ENCODE measurements at regions not wholly inside any gene's neighbourhood (a gene's known extent, or its start where the extent isn't known, plus 50 kb on each side); places are given as distances from the start of the nearest gene placed in this dataset.
A peak's percentile ranks its signal among the peaks of the same experiment; 100 is the strongest.

GRCh38 chr3:42022355-42022754 is 60.5 kb upstream of the ULK4 start:
- peaks cover 0 to 3% of the 10 kb centered on the region in 2 donors for H3K36me3 ChIP-seq (replicated peaks in 1 of 2; ENCODE audit: control insufficient read depth in 2 of 2, insufficient read depth in 2 of 2, low read length in 2 of 2)
- H3K9ac ChIP-seq (ENCODE audit: low read depth, low read length, poor library complexity), result no peak overlapping the region
- peak overlapping the region; percentile 60 for H3K18ac ChIP-seq (ENCODE audit: low read length)
- no CpG with 5 or more reads among the region's 7 CpGs for WGBS, 2 donors (ENCODE audit: extremely low coverage in 2 of 2, insufficient read length in 2 of 2, insufficient replicate concordance in 1 of 2)
- no peak overlapping the region for H3K14ac ChIP-seq (ENCODE audit: low read length)
- no peak overlapping the region for H3K23ac ChIP-seq (ENCODE audit: low read depth, low read length, poor library complexity)
- H2BK12ac ChIP-seq (ENCODE audit: low read length), result no peak overlapping the region
- no peaks in the 10 kb centered on the region for H3K27me3 ChIP-seq (ENCODE audit: control insufficient read depth in 3 of 3, insufficient read depth in 3 of 3, low read depth in 1 of 3, low read length in 3 of 3)
- H4K91ac ChIP-seq (ENCODE audit: low read depth, low read length, poor library complexity), result no peak overlapping the region
- H3K79me1 ChIP-seq (ENCODE audit: low read depth, low read length), result peaks cover 2% of the 10 kb centered on the region
- H2AK5ac ChIP-seq (ENCODE audit: low read depth, low read length), result no peak overlapping the region
- H3K4me1 ChIP-seq (ENCODE audit: control insufficient read depth in 2 of 2, insufficient read depth in 1 of 2, low read depth in 1 of 2, low read length in 2 of 2), result peaks cover 21 to 34% of the 10 kb centered on the region in 2 donors
- H3K27ac ChIP-seq (replicated peaks; ENCODE audit: low read length), result peak overlapping the region; percentile 18
- H2BK15ac ChIP-seq (ENCODE audit: low read length), result no peak overlapping the region
- H2BK5ac ChIP-seq (ENCODE audit: low read length), result no peak overlapping the region
- no peak overlapping the region for H2BK120ac ChIP-seq (ENCODE audit: low read depth, low read length)
- H3K4ac ChIP-seq (ENCODE audit: low read length), result no peak overlapping the region
- H4K8ac ChIP-seq (ENCODE audit: low read depth, low read length), result no peak overlapping the region
- H3K4me2 ChIP-seq (ENCODE audit: insufficient read depth, low read length, poor library complexity, severe bottlenecking), result no peak overlapping the region
- no peak for DNase-seq (ENCODE audit: low spot score)
- H3K4me3 ChIP-seq (ENCODE audit: low read length in 2 of 2), result no peak overlapping the region
- H3K9me3 ChIP-seq (replicated peaks in 1 of 2; ENCODE audit: control insufficient read depth in 2 of 2, insufficient read depth in 1 of 2, low read depth in 1 of 2, low read length in 2 of 2), result no peaks in the 10 kb centered on the region
- H2AFZ ChIP-seq (ENCODE audit: low read length), result no peak overlapping the region

- no peak overlapping the region for H4K8ac ChIP-seq (ENCODE audit: low read depth, low read length)
- H3K4me3 ChIP-seq (ENCODE audit: low read length in 2 of 2), result no peak overlapping the region
- H3K4ac ChIP-seq (ENCODE audit: low read length), result no peak overlapping the region
- no peaks in the 10 kb centered on the region for H3K27me3 ChIP-seq (ENCODE audit: control insufficient read depth in 3 of 3, insufficient read depth in 3 of 3, low read depth in 1 of 3, low read length in 3 of 3)
- H3K14ac ChIP-seq (ENCODE audit: low read length), result no peak overlapping the region
- no peak overlapping the region for H3K23ac ChIP-seq (ENCODE audit: low read depth, low read length, poor library complexity)
- H3K27ac ChIP-seq (replicated peaks; ENCODE audit: low read length), result no peak overlapping the region
- H3K4me1 ChIP-seq (ENCODE audit: control insufficient read depth in 2 of 2, insufficient read depth in 1 of 2, low read depth in 1 of 2, low read length in 2 of 2), result peaks cover 19 to 28% of the 10 kb centered on the region in 2 donors
- no peak overlapping the region for H2AFZ ChIP-seq (ENCODE audit: low read length)
- no peak overlapping the region for H3K4me2 ChIP-seq (ENCODE audit: insufficient read depth, low read length, poor library complexity, severe bottlenecking)
- H4K91ac ChIP-seq (ENCODE audit: low read depth, low read length, poor library complexity), result no peak overlapping the region
- H2BK120ac ChIP-seq (ENCODE audit: low read depth, low read length), result no peak overlapping the region
- peaks cover 0 to 14% of the 10 kb centered on the region in 2 donors for H3K36me3 ChIP-seq (replicated peaks in 1 of 2; ENCODE audit: control insufficient read depth in 2 of 2, insufficient read depth in 2 of 2, low read length in 2 of 2)
- H3K9me3 ChIP-seq (replicated peaks in 1 of 2; ENCODE audit: control insufficient read depth in 2 of 2, insufficient read depth in 1 of 2, low read depth in 1 of 2, low read length in 2 of 2), result no peaks in the 10 kb centered on the region
- no peak overlapping the region for H3K18ac ChIP-seq (ENCODE audit: low read length)
- no peak overlapping the region for H3K9ac ChIP-seq (ENCODE audit: low read depth, low read length, poor library complexity)
- H2AK5ac ChIP-seq (ENCODE audit: low read depth, low read length), result no peak overlapping the region
- no CpG with 5 or more reads among the region's 2 CpGs for WGBS, 2 donors (ENCODE audit: extremely low coverage in 2 of 2, insufficient read length in 2 of 2, insufficient replicate concordance in 1 of 2)
- no peak overlapping the region for H2BK15ac ChIP-seq (ENCODE audit: low read length)
- H3K79me1 ChIP-seq (ENCODE audit: low read depth, low read length), result peaks cover 2% of the 10 kb centered on the region
- DNase-seq (ENCODE audit: low spot score), result no peak
- no peak overlapping the region for H2BK5ac ChIP-seq (ENCODE audit: low read length)
- no peak overlapping the region for H2BK12ac ChIP-seq (ENCODE audit: low read length)
Observed at GRCh38 chr3:42020684-42021307, 58.9 kb upstream of the ULK4 start.

- Histone ChIP-seq H3K4me3 (ENCODE audit: low read length in 2 of 2) (no peak overlapping the region), H3K4ac (ENCODE audit: low read length) (no peak overlapping the region), H4K8ac (ENCODE audit: low read depth, low read length) (no peak overlapping the region), H2BK5ac (ENCODE audit: low read length) (no peak overlapping the region), H2BK15ac (ENCODE audit: low read length) (no peak overlapping the region), H3K4me2 (ENCODE audit: insufficient read depth, low read length, poor library complexity, severe bottlenecking) (no peak overlapping the region), H3K79me1 (ENCODE audit: low read depth, low read length) (peaks cover 2% of the 10 kb centered on the region), H3K27me3 (ENCODE audit: control insufficient read depth in 3 of 3, insufficient read depth in 3 of 3, low read depth in 1 of 3, low read length in 3 of 3) (no peaks in the 10 kb centered on the region), H3K18ac (ENCODE audit: low read length) (no peak overlapping the region), H3K14ac (ENCODE audit: low read length) (no peak overlapping the region), H2BK120ac (ENCODE audit: low read depth, low read length) (no peak overlapping the region), H3K9me3 (replicated peaks in 1 of 2; ENCODE audit: control insufficient read depth in 2 of 2, insufficient read depth in 1 of 2, low read depth in 1 of 2, low read length in 2 of 2) (no peaks in the 10 kb centered on the region), H3K9ac (ENCODE audit: low read depth, low read length, poor library complexity) (no peak overlapping the region), H2AFZ (ENCODE audit: low read length) (no peak overlapping the region), H3K36me3 (replicated peaks in 1 of 2; ENCODE audit: control insufficient read depth in 2 of 2, insufficient read depth in 2 of 2, low read length in 2 of 2) (peaks cover 0 to 14% of the 10 kb centered on the region in 2 donors), H3K23ac (ENCODE audit: low read depth, low read length, poor library complexity) (no peak overlapping the region), H3K4me1 (ENCODE audit: control insufficient read depth in 2 of 2, insufficient read depth in 1 of 2, low read depth in 1 of 2, low read length in 2 of 2) (peaks cover 20 to 28% of the 10 kb centered on the region in 2 donors), H2AK5ac (ENCODE audit: low read depth, low read length) (no peak overlapping the region), H2BK12ac (ENCODE audit: low read length) (no peak overlapping the region), H3K27ac (replicated peaks; ENCODE audit: low read length) (no peak overlapping the region), H4K91ac (ENCODE audit: low read depth, low read length, poor library complexity) (no peak overlapping the region)
- no CpG with 5 or more reads among the region's 5 CpGs for WGBS, 2 donors (ENCODE audit: extremely low coverage in 2 of 2, insufficient read length in 2 of 2, insufficient replicate concordance in 1 of 2)
- no peak for DNase-seq (ENCODE audit: low spot score)
Observed at GRCh38 chr3:42019953-42020260, 58.0 kb upstream of the ULK4 start.

GRCh38 chr3:42019144-42019952 is 57.4 kb upstream of the ULK4 start:
- Histone ChIP-seq H2BK120ac (ENCODE audit: low read depth, low read length) (no peak overlapping the region), H3K27ac (replicated peaks; ENCODE audit: low read length) (no peak overlapping the region), H3K27me3 (ENCODE audit: control insufficient read depth in 3 of 3, insufficient read depth in 3 of 3, low read depth in 1 of 3, low read length in 3 of 3) (no peaks in the 10 kb centered on the region), H3K79me1 (ENCODE audit: low read depth, low read length) (peaks cover 2% of the 10 kb centered on the region), H4K8ac (ENCODE audit: low read depth, low read length) (no peak overlapping the region), H3K9me3 (replicated peaks in 1 of 2; ENCODE audit: control insufficient read depth in 2 of 2, insufficient read depth in 1 of 2, low read depth in 1 of 2, low read length in 2 of 2) (no peaks in the 10 kb centered on the region), H3K23ac (ENCODE audit: low read depth, low read length, poor library complexity) (no peak overlapping the region), H4K91ac (ENCODE audit: low read depth, low read length, poor library complexity) (no peak overlapping the region), H2AK5ac (ENCODE audit: low read depth, low read length) (no peak overlapping the region), H2BK12ac (ENCODE audit: low read length) (no peak overlapping the region), H2BK15ac (ENCODE audit: low read length) (no peak overlapping the region), H2AFZ (ENCODE audit: low read length) (no peak overlapping the region), H3K4me1 (ENCODE audit: control insufficient read depth in 2 of 2, insufficient read depth in 1 of 2, low read depth in 1 of 2, low read length in 2 of 2) (peaks cover 17 to 24% of the 10 kb centered on the region in 2 donors), H3K36me3 (replicated peaks in 1 of 2; ENCODE audit: control insufficient read depth in 2 of 2, insufficient read depth in 2 of 2, low read length in 2 of 2) (peaks cover 0 to 14% of the 10 kb centered on the region in 2 donors), H3K18ac (ENCODE audit: low read length) (no peak overlapping the region), H3K4me3 (ENCODE audit: low read length in 2 of 2) (no peak overlapping the region), H3K9ac (ENCODE audit: low read depth, low read length, poor library complexity) (no peak overlapping the region), H3K14ac (ENCODE audit: low read length) (no peak overlapping the region), H2BK5ac (ENCODE audit: low read length) (no peak overlapping the region), H3K4ac (ENCODE audit: low read length) (no peak overlapping the region), H3K4me2 (ENCODE audit: insufficient read depth, low read length, poor library complexity, severe bottlenecking) (no peak overlapping the region)
- DNase-seq (ENCODE audit: low spot score), result no peak
- WGBS, 2 donors (ENCODE audit: extremely low coverage in 2 of 2, insufficient read length in 2 of 2, insufficient replicate concordance in 1 of 2), result no CpG with 5 or more reads among the region's 6 CpGs
